ENCODE measurements at regions not wholly inside any gene's neighbourhood (a gene's known extent, or its start where the extent isn't known, plus 50 kb on each side); places are given as distances from the start of the nearest gene placed in this dataset.

DNA sequence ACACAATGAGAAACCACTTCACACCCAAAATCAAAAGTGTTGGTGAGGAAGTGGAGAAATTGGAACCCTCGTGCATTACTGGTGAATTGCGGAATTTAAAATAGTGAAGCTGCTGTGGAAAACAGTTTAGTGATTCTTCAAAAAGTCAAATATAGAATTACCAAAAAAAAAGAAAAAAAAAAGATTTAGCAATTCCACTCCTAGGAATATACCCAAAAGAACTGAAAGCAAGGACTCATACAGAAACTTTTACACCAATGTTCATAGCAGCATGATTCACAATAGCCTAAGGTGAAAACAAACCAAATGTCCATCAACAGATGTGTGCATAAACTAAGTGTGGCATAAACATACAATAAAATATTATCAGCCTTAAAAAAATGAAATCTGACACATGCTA lies 364.3 kb upstream of the FAM241A start:
- TF ChIP-seq, protein P1, sequence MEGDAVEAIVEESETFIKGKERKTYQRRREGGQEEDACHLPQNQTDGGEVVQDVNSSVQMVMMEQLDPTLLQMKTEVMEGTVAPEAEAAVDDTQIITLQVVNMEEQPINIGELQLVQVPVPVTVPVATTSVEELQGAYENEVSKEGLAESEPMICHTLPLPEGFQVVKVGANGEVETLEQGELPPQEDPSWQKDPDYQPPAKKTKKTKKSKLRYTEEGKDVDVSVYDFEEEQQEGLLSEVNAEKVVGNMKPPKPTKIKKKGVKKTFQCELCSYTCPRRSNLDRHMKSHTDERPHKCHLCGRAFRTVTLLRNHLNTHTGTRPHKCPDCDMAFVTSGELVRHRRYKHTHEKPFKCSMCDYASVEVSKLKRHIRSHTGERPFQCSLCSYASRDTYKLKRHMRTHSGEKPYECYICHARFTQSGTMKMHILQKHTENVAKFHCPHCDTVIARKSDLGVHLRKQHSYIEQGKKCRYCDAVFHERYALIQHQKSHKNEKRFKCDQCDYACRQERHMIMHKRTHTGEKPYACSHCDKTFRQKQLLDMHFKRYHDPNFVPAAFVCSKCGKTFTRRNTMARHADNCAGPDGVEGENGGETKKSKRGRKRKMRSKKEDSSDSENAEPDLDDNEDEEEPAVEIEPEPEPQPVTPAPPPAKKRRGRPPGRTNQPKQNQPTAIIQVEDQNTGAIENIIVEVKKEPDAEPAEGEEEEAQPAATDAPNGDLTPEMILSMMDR (IDR thresholded peaks at IDR 0.05; ENCODE audit: low read depth, low read length, missing control alignments) = no peak

GRCh38 chr4:111781611-111782010 lies 363.6 kb upstream of the FAM241A start:
- Histone ChIP-seq H3K27ac (no peak overlapping the region), H3K36me3 (replicated peaks) (no peaks in the 10 kb centered on the region), H3K27me3 (replicated peaks) (no peaks in the 10 kb centered on the region), H3K4me3 (ENCODE audit: low read depth, low read length) (no peak overlapping the region)
- TF ChIP-seq, protein P1 (IDR thresholded peaks at IDR 0.05; ENCODE audit: low read depth, low read length, missing control alignments) = no peak
- in situ Hi-C loops (cut with HindIII; ENCODE audit: low pct_ligation_motif_present, low sequenced_read_pairs) = no loop called here
- no peak for DNase-seq

More for the DNA sequence above, 364.3 kb upstream of the FAM241A start:
- Histone ChIP-seq H3K27me3 (replicated peaks) (no peaks in the 10 kb centered on the region), H3K4me3 (ENCODE audit: low read depth, low read length) (no peak overlapping the region), H3K36me3 (replicated peaks) (no peaks in the 10 kb centered on the region), H3K27ac (no peak overlapping the region)
- no peak for DNase-seq
- in situ Hi-C loops (cut with HindIII; ENCODE audit: low pct_ligation_motif_present, low sequenced_read_pairs) = no loop called here

DNA sequence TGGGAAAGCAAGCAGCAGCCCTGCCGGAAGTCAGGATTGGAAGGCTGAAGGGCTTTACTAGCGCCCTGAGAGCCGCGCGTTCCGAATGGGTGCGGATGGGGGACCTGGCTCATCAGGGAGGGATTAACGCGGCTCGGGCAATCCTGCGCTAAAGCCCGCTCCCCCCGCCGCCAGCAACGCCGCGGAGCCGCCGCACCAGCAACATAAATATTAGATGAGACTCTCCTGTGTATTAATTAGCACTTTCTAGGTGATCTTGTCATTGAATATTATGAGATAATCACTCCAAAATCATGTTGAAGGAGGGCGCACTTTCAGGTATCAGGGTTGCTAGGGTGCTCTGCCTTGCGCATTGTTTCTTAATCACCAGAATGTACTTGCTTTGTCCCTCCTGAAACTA lies 357.2 kb upstream of the FAM241A start:
- H3K4me3 ChIP-seq (ENCODE audit: low read depth, low read length) = peak overlapping the region; percentile 22
- in situ Hi-C loops (cut with HindIII; ENCODE audit: low pct_ligation_motif_present, low sequenced_read_pairs) = no loop called here
- no peaks in the 10 kb centered on the region for H3K27me3 ChIP-seq (replicated peaks)
- no peak for DNase-seq
- TF ChIP-seq, protein P1 (IDR thresholded peaks at IDR 0.05; ENCODE audit: low read depth, low read length, missing control alignments) = no peak
- H3K27ac ChIP-seq = no peak overlapping the region
- H3K36me3 ChIP-seq (replicated peaks) = no peaks in the 10 kb centered on the region

DNA sequence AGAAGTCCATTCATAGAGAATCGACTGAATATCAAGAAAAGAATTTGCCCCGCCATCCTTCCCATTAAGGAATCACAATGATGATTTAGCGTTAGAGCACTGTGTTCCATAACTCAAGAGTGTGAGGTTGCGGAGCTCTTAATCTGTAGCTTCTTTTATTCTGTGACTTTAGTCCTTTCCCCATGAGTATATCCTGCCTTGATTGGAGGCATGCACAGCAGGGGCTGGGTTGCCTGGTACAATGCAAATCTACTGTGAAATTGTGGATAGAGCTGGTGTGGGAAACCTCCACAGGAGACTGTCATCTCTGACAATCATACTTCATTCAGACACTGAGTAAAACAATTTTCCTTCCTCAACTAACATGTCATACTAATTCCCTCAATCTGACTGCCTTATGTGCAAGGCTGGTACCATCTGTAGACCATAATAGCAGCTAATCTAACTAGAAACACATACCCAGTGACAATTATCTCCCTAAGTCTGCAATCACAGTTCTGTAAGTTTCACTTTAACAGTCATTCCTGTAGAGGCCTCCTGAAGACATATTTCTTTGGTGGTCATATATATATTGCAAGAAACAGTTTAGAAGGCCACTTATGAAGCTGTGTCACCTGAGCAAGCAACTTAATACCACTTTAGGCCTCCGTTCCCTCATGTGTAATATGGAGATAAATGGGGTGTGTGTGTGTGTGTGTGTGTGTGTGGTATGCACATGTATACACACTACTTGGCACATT lies 355.2 kb upstream of the FAM241A start:
- no peak for DNase-seq
- H3K27me3 ChIP-seq (replicated peaks) = no peaks in the 10 kb centered on the region
- in situ Hi-C loops (cut with HindIII; ENCODE audit: low pct_ligation_motif_present, low sequenced_read_pairs) = no loop called here
- TF ChIP-seq, protein P1 (IDR thresholded peaks at IDR 0.05; ENCODE audit: low read depth, low read length, missing control alignments) = no peak
- no peaks in the 10 kb centered on the region for H3K36me3 ChIP-seq (replicated peaks)
- no peak overlapping the region for H3K27ac ChIP-seq
- no peak overlapping the region for H3K4me3 ChIP-seq (ENCODE audit: low read depth, low read length)

DNA sequence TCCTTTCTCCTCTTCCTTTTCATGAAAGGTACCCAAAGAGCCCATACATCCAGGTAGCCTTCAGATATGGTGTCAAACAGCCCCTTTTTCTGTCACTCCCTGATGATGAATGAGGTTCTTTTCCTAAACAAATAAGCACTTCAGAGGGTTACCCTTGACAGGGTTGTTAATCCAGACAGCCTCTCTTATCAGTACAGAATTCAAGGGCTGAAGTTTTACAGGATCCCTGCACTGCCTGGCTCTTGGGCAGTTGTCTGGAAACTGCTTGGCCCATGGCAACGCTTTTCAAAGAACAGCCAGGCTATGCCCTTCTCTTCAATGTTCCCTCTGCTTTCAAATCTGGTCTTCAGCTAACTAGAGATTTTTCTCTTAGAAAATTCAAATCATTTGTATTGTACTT lies 352.6 kb upstream of the FAM241A start:
- H3K36me3 ChIP-seq (replicated peaks) = no peaks in the 10 kb centered on the region
- no peaks in the 10 kb centered on the region for H3K27me3 ChIP-seq (replicated peaks)
- in situ Hi-C loops (cut with HindIII; ENCODE audit: low pct_ligation_motif_present, low sequenced_read_pairs) = no loop called here
- H3K27ac ChIP-seq = no peak overlapping the region
- no peak overlapping the region for H3K4me3 ChIP-seq (ENCODE audit: low read depth, low read length)
- DNase-seq = no peak
- TF ChIP-seq, protein P1 (IDR thresholded peaks at IDR 0.05; ENCODE audit: low read depth, low read length, missing control alignments) = no peak

All from brain microvascular endothelial cell (primary cell).